ENCODE measurements at regions not wholly inside any gene's neighbourhood (a gene's known extent, or its start where the extent isn't known, plus 50 kb on each side); places are given as distances from the start of the nearest gene placed in this dataset.

GRCh38 chr1:200292699-200293098 is 117.1 kb downstream of the ZNF281 start:
- Histone ChIP-seq H3K4me2 (ENCODE audit: low read depth, low read length) (no peak overlapping the region), H3K27me3 (ENCODE audit: control insufficient read depth in 1 of 2, insufficient read depth in 2 of 2, low read length in 2 of 2) (no peaks in the 10 kb centered on the region), H3K9me3 (ENCODE audit: low read length) (no peaks in the 10 kb centered on the region), H3K4me3 (replicated peaks in 1 of 3; ENCODE audit: insufficient read depth in 1 of 3, low read depth in 2 of 3, low read length in 3 of 3) (no peak overlapping the region), H3K4me1 (ENCODE audit: insufficient read depth, low read length) (peaks cover 57% of the 10 kb centered on the region), H3K79me2 (ENCODE audit: insufficient read depth, low read length) (no peaks in the 10 kb centered on the region), H3K27ac (ENCODE audit: extremely low read length, insufficient read depth, low read length) (no peak overlapping the region), H3K9ac (ENCODE audit: insufficient read depth, low read depth, low read length) (no peak overlapping the region), H4K20me1 (ENCODE audit: insufficient read depth, low read length) (no peaks in the 10 kb centered on the region), H3K36me3 (replicated peaks in 1 of 2; ENCODE audit: control insufficient read depth in 1 of 2, insufficient read depth in 2 of 2, low read length in 2 of 2) (no peaks in the 10 kb centered on the region), H2AFZ (ENCODE audit: low read length) (no peak overlapping the region)
- in situ Hi-C loops (cut with HindIII; ENCODE audit: extremely low pct_ligation_motif_present, low pct_unique_long_range_greater_than_20kb) = no loop called here
- no peak for FAIRE-seq
- ChIA-PET CTCF (ENCODE audit: low intra/inter-chr PET ratio, low total read pairs) (no interaction called here), POLR2A (interaction anchor here (0.7 kb wide), 1 partner anchor 9 kb away, joined by 7 read pairs; no protein-coding TSS in a partner anchor)
- DNase-seq (ENCODE audit: low spot score) = no peak
- WGBS (ENCODE audit: low lambda C conversion rate) = 41% methylated on average over 2 of the region's 2 CpGs
- BruUV-seq (replicated peaks) = no TSS peak
- intact Hi-C loops (cut with micrococcal nuclease; ENCODE audit: unreplicated experiment) = no loop called here
- ATAC-seq = no peak
- TF ChIP-seq ZFP36 (IDR thresholded peaks at IDR 0.05; ENCODE audit: borderline replicate concordance, low read depth, low read length, partially characterized antibody) (no peak), PAX8 (CRISPR knock-in tag; IDR thresholded peaks at IDR 0.05; ENCODE audit: borderline replicate concordance) (no peak), ZFP62 (CRISPR knock-in tag; IDR thresholded peaks at IDR 0.05) (no peak), ZNF512B (CRISPR knock-in tag; IDR thresholded peaks at IDR 0.05; ENCODE audit: borderline replicate concordance) (no peak), ZNF615 (CRISPR knock-in tag; IDR thresholded peaks at IDR 0.05; ENCODE audit: borderline replicate concordance) (no peak), ADNP (CRISPR knock-in tag; IDR thresholded peaks at IDR 0.05) (no peak), ZBTB25 (CRISPR knock-in tag; IDR thresholded peaks at IDR 0.05) (no peak), THRA (CRISPR knock-in tag; IDR thresholded peaks at IDR 0.05; ENCODE audit: borderline replicate concordance) (no peak), ZNF710 (CRISPR knock-in tag; IDR thresholded peaks at IDR 0.05; ENCODE audit: borderline replicate concordance) (no peak), MNT (IDR thresholded peaks at IDR 0.05) (no peak), ZNF225 (CRISPR knock-in tag; IDR thresholded peaks at IDR 0.05) (no peak), TMF1 (CRISPR knock-in tag; IDR thresholded peaks at IDR 0.05; ENCODE audit: low read depth) (no peak), ZMAT5 (CRISPR knock-in tag; IDR thresholded peaks at IDR 0.05; ENCODE audit: borderline replicate concordance, low read depth) (no peak), THAP7 (CRISPR knock-in tag; IDR thresholded peaks at IDR 0.05) (no peak), KLF13 (CRISPR knock-in tag; IDR thresholded peaks at IDR 0.05) (no peak)

Measured in HepG2 (cell line).